ENCODE measurements at regions not wholly inside any gene's neighbourhood (a gene's known extent, or its start where the extent isn't known, plus 50 kb on each side); places are given as distances from the start of the nearest gene placed in this dataset.

GRCh38 chr2:18049325-18049724 lies 170.9 kb downstream of the KCNS3 start:
- no peak for ATAC-seq
- TF ChIP-seq ZNF565 (CRISPR knock-in tag; conservative IDR thresholded peaks at IDR 0.05; ENCODE audit: low read depth) (no peak), CSRNP3 (CRISPR knock-in tag; IDR thresholded peaks at IDR 0.05) (no peak)

GRCh38 chr2:18047896-18048657 lies 169.6 kb downstream of the KCNS3 start:
- no peak for ATAC-seq
- no peak for TF ChIP-seq ZNF8 (CRISPR knock-in tag; IDR thresholded peaks at IDR 0.05)

GRCh38 chr2:18047213-18047611 lies 168.7 kb downstream of the KCNS3 start:
- ATAC-seq, result no peak
- TF ChIP-seq ZNF565 (CRISPR knock-in tag; conservative IDR thresholded peaks at IDR 0.05; ENCODE audit: low read depth) (no peak), POU6F1 (CRISPR knock-in tag; IDR thresholded peaks at IDR 0.05; ENCODE audit: borderline replicate concordance, low read depth) (no peak)

GRCh38 chr2:18046558-18047212 lies 168.2 kb downstream of the KCNS3 start:
- no peak for ATAC-seq
- no peak for TF ChIP-seq ISL1 (CRISPR knock-in tag; IDR thresholded peaks at IDR 0.05)
- TF ChIP-seq ZNF70 (CRISPR knock-in tag; IDR thresholded peaks at IDR 0.05), result no peak
- TF ChIP-seq PPARA (CRISPR knock-in tag; IDR thresholded peaks at IDR 0.05; ENCODE audit: borderline replicate concordance), result no peak
- TF ChIP-seq TCF4 (CRISPR knock-in tag; IDR thresholded peaks at IDR 0.05; ENCODE audit: borderline replicate concordance), result no peak
- no peak for TF ChIP-seq TOX (CRISPR knock-in tag; IDR thresholded peaks at IDR 0.05; ENCODE audit: borderline replicate concordance)
- TF ChIP-seq GLIS3 (CRISPR knock-in tag; IDR thresholded peaks at IDR 0.05), result no peak
- no peak for TF ChIP-seq OSR1 (CRISPR knock-in tag; IDR thresholded peaks at IDR 0.05)
- no peak for TF ChIP-seq RARB (CRISPR knock-in tag; IDR thresholded peaks at IDR 0.05)
- no peak for TF ChIP-seq ARNTL (CRISPR knock-in tag; IDR thresholded peaks at IDR 0.05; ENCODE audit: borderline replicate concordance, low read depth)
- TF ChIP-seq ZNF8 (CRISPR knock-in tag; IDR thresholded peaks at IDR 0.05), result no peak
- TF ChIP-seq ZFP3 (CRISPR knock-in tag; IDR thresholded peaks at IDR 0.05), result no peak
- no peak for TF ChIP-seq SNAI2 (CRISPR knock-in tag; IDR thresholded peaks at IDR 0.05)
- TF ChIP-seq CREB5 (CRISPR knock-in tag; IDR thresholded peaks at IDR 0.05; ENCODE audit: low read depth), result no peak
- TF ChIP-seq PATZ1 (CRISPR knock-in tag; IDR thresholded peaks at IDR 0.05; ENCODE audit: borderline replicate concordance), result no peak
- no peak for TF ChIP-seq CSRNP3 (CRISPR knock-in tag; IDR thresholded peaks at IDR 0.05)
- TF ChIP-seq ZFP30 (CRISPR knock-in tag; IDR thresholded peaks at IDR 0.05), result no peak
- TF ChIP-seq ZNF565 (CRISPR knock-in tag; conservative IDR thresholded peaks at IDR 0.05; ENCODE audit: low read depth), result no peak
- TF ChIP-seq ZC3H10 (CRISPR knock-in tag; IDR thresholded peaks at IDR 0.05), result no peak
- no peak for TF ChIP-seq ESRRG (CRISPR knock-in tag; IDR thresholded peaks at IDR 0.05)
